ENCODE measurements at regions not wholly inside any gene's neighbourhood (a gene's known extent, or its start where the extent isn't known, plus 50 kb on each side); places are given as distances from the start of the nearest gene placed in this dataset.

DNA sequence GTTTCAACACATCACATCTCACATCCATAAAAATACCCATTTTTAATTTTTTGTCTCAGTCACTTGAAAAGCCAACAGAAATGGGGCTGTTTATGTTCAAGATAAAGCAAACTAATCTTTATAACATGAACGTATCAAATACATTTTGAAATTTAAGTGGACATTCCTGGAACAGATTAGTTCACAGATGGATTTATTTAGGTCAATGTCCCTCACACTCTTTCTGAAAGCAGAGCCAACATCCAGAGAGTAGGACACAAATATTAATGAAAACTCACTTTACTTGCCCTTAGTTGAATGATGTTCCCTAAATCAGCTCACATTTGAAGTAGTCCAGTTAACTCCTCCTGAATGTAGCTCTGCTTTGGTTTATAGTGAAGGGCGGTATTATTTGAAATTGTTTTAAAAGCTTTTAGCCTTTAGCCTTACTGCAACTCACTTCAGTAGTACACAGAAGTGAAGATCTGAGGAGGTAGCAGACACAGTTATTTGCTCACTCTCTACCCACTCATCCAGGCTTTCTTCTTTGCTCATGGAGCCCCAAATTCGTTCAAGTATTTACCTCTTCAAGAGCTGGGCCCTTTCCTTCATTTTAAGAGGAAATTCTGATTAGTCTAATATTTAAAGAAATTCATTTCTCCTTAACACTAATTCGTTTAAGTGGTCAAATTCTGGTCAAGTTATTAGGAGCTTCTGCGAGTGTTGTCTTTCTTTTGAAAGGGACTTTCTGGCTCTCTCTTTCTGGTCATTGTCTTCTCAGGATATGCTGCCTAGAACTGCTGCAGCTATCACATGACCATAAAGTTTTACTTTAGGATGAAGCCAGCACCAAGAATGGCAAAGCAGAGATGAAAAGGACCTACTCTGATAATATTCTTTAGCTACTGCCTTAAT is 180.6 kb upstream of the AGR3 start:
- TF ChIP-seq POLR2A (IDR thresholded peaks at IDR 0.05) (no peak), CTCF (IDR thresholded peaks at IDR 0.05) (no peak)

Data from sigmoid colon (tissue), 3 donors.